Keratinocyte (primary cell): ENCODE measurements at regions not wholly inside any gene's neighbourhood (a gene's known extent, or its start where the extent isn't known, plus 50 kb on each side); places are given as distances from the start of the nearest gene placed in this dataset.
A peak's percentile ranks its signal among the peaks of the same experiment; 100 is the strongest.

Experiments
- DNase-seq: peaks from one replicate; pipeline ENCODE4 v3.0.0-alpha.2; 2011; ENCODE audit warnings: low read depth, missing footprints, low spot score
- FAIRE-seq: peaks from 2 replicates; lab custom pipeline; 2011; peaks lifted over from hg19 to GRCh38; lab: Jason Lieb, UNC
- H2AFZ ChIP-seq: 2 replicates; pipeline ENCODE4 v1.6.0; 2012; ENCODE audit warnings: low read length, control low read depth, inconsistent platforms; ENCODE audit not compliant: control insufficient read depth
- H3K27ac ChIP-seq: 2 replicates; pipeline ENCODE4 v1.5.1; 2011; ENCODE audit warnings: low read length; ENCODE audit not compliant: control insufficient read depth, insufficient read depth
- H3K27me3 ChIP-seq: 3 replicates; pipeline ENCODE4 v1.6.0; 2011; ENCODE audit warnings: low read length; ENCODE audit not compliant: control insufficient read depth, insufficient read depth; ENCODE audit errors: extremely low read depth
- H3K36me3 ChIP-seq, 2 experiments: 2 replicates in 1 of 2; 3 replicates in 1 of 2; pipeline ENCODE4 v1.5.1; 2011; ENCODE audit warnings: low read length in 2 of 2, mild to moderate bottlenecking in 1 of 2; ENCODE audit not compliant: control insufficient read depth in 2 of 2, insufficient read depth in 2 of 2; ENCODE audit errors: extremely low read depth in 1 of 2
- H3K4me1 ChIP-seq: 3 replicates; pipeline ENCODE4 v1.5.1; 2011; ENCODE audit warnings: low read length; ENCODE audit not compliant: control insufficient read depth, insufficient read depth; ENCODE audit errors: extremely low read depth
- H3K4me2 ChIP-seq: 3 replicates; pipeline ENCODE4 v1.6.0; 2011; ENCODE audit warnings: low read depth, low read length; ENCODE audit not compliant: control insufficient read depth, insufficient read depth; ENCODE audit errors: extremely low read depth
- H3K4me3 ChIP-seq, 3 experiments: fragments of 200-600 bp in 1 of 3; sonication (generic) in 1 of 3; 2 replicates in 2 of 3; 3 replicates in 1 of 3; pipeline ENCODE4 v1.5.1; 2011 to 2016; ENCODE audit warnings: low read length in 3 of 3, mild to moderate bottlenecking in 3 of 3, control low read depth in 2 of 3, inconsistent platforms in 1 of 3, low read depth in 1 of 3, mixed read lengths in 1 of 3, mixed run types in 1 of 3, moderate library complexity in 1 of 3; ENCODE audit not compliant: control insufficient read depth in 2 of 3, insufficient read depth in 2 of 3; ENCODE audit errors: extremely low read depth in 1 of 3
- H3K79me2 ChIP-seq: 2 replicates; pipeline ENCODE4 v1.6.0; 2012; ENCODE audit warnings: low read length; ENCODE audit not compliant: control insufficient read depth, insufficient read depth
- H3K9ac ChIP-seq: 3 replicates; pipeline ENCODE4 v1.6.0; 2011; ENCODE audit warnings: low read length; ENCODE audit not compliant: control insufficient read depth, insufficient read depth; ENCODE audit errors: extremely low read depth
- H3K9me1 ChIP-seq: 3 replicates; pipeline ENCODE4 v1.6.0; 2011; ENCODE audit warnings: low read length; ENCODE audit not compliant: control insufficient read depth, insufficient read depth; ENCODE audit errors: extremely low read depth
- H3K9me3 ChIP-seq: 2 replicates; pipeline ENCODE4 v1.5.1; 2012; ENCODE audit warnings: low read depth, low read length; ENCODE audit not compliant: control insufficient read depth
- H4K20me1 ChIP-seq: 3 replicates; pipeline ENCODE4 v1.6.0; 2011; ENCODE audit warnings: low read length; ENCODE audit not compliant: control insufficient read depth, insufficient read depth; ENCODE audit errors: extremely low read depth
- CTCF ChIP-seq, 3 experiments: IDR thresholded peaks in 1 of 3; conservative IDR thresholded peaks in 1 of 3; optimal IDR thresholded peaks in 1 of 3; 2 replicates in 2 of 3; 3 replicates in 1 of 3; pipeline versions ENCODE3 to v1.5.1; 2011; ENCODE audit warnings: low read length in 3 of 3, mild to moderate bottlenecking in 3 of 3, moderate library complexity in 2 of 3, control low read depth in 1 of 3, inconsistent platforms in 1 of 3; ENCODE audit not compliant: insufficient read depth in 2 of 3; ENCODE audit errors: extremely low read depth in 1 of 3
- EZH2 ChIP-seq: IDR thresholded peaks from one replicate; pipeline ENCODE4 v1.6.1; 2012; ENCODE audit warnings: inconsistent platforms, mild to moderate bottlenecking, low read length, moderate library complexity
- dilution Hi-C: fragments of 300-500 bp; cut with MboI; formaldehyde crosslinking; loops from one replicate; pipeline ENCODE4 v1.7.0; 2020; ENCODE audit warnings: low sequenced_read_pairs; ENCODE audit not compliant: extremely low pct_ligation_motif_present

GRCh38 chr14:40436551-40436950 lies 1004.3 kb upstream of the FBXO33 start:
- TF ChIP-seq EZH2 (no peak), CTCF (optimal IDR thresholded peaks at IDR 0.05 in 1 of 3, IDR thresholded peaks at IDR 0.05 in 1 of 3, conservative IDR thresholded peaks at IDR 0.05 in 1 of 3; ENCODE audit: extremely low read depth in 1 of 3, insufficient read depth in 2 of 3, low read length in 3 of 3) (no peak)
- no peaks in the 10 kb centered on the region for H3K27me3 ChIP-seq
- H3K79me2 ChIP-seq = no peaks in the 10 kb centered on the region
- no peaks in the 10 kb centered on the region for H3K36me3 ChIP-seq
- DNase-seq (no peak), FAIRE-seq (no peak)
- H3K4me2 ChIP-seq = no peak overlapping the region
- no peak overlapping the region for H3K4me3 ChIP-seq
- no peak overlapping the region for H3K9ac ChIP-seq
- no peak overlapping the region for H2AFZ ChIP-seq
- H3K9me1 ChIP-seq = no peaks in the 10 kb centered on the region
- no peaks in the 10 kb centered on the region for H3K4me1 ChIP-seq
- H4K20me1 ChIP-seq = no peaks in the 10 kb centered on the region
- dilution Hi-C loops = no loop called here
- peaks cover under 1% of the 10 kb centered on the region for H3K9me3 ChIP-seq
- H3K27ac ChIP-seq = no peak overlapping the region

- Histone ChIP-seq H3K9ac (no peak overlapping the region), H2AFZ (no peak overlapping the region), H3K36me3 (no peaks in the 10 kb centered on the region), H3K9me3 (no peaks in the 10 kb centered on the region), H3K4me3 (no peak overlapping the region), H4K20me1 (no peaks in the 10 kb centered on the region), H3K79me2 (no peaks in the 10 kb centered on the region), H3K4me1 (no peaks in the 10 kb centered on the region), H3K9me1 (no peaks in the 10 kb centered on the region), H3K27ac (no peak overlapping the region), H3K27me3 (no peaks in the 10 kb centered on the region), H3K4me2 (no peak overlapping the region)
- FAIRE-seq (no peak), DNase-seq (no peak)
- TF ChIP-seq EZH2 (no peak), CTCF (optimal IDR thresholded peaks at IDR 0.05 in 1 of 3, IDR thresholded peaks at IDR 0.05 in 1 of 3, conservative IDR thresholded peaks at IDR 0.05 in 1 of 3; ENCODE audit: extremely low read depth in 1 of 3, insufficient read depth in 2 of 3, low read length in 3 of 3) (peak in 1 of 3 experiments; percentile 17)
- dilution Hi-C loops = no loop called here
Measured at GRCh38 chr14:40417777-40418401, 985.7 kb upstream of the FBXO33 start.
